AG09319 (cell line): ENCODE measurements at regions not wholly inside any gene's neighbourhood (a gene's known extent, or its start where the extent isn't known, plus 50 kb on each side); places are given as distances from the start of the nearest gene placed in this dataset.

ENCODE experiments used
- DNase-seq: peaks from one replicate; pipeline ENCODE4 v3.0.0-alpha.2; 2010; ENCODE audit warnings: low read depth; ENCODE audit errors: extremely low read depth
- CTCF ChIP-seq: IDR thresholded peaks from 2 replicates; pipeline ENCODE4 v1.5.1; 2011; ENCODE audit warnings: low read depth, mild to moderate bottlenecking, inconsistent platforms, low read length, moderate library complexity

DNA sequence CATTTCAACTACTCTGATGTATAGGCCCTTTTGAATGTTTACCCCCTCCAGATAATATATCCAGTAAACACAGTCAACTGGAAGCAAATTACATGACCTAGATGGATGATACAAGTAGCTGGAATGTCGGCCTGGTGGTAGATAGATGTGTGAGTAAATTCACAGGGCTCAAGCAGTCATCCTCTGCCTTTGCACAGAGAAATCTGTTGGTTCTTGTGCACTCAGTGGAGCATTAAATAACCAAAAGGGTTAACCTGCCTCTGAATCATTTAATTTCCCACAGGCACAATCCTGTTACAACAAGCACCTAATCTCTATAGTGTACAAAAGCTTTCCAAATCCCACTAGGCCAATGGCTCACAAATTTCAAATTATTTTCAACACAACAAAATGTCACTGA is 668.3 kb downstream of the DNAH5 start:
- no peak for DNase-seq
- no peak for TF ChIP-seq CTCF

DNA sequence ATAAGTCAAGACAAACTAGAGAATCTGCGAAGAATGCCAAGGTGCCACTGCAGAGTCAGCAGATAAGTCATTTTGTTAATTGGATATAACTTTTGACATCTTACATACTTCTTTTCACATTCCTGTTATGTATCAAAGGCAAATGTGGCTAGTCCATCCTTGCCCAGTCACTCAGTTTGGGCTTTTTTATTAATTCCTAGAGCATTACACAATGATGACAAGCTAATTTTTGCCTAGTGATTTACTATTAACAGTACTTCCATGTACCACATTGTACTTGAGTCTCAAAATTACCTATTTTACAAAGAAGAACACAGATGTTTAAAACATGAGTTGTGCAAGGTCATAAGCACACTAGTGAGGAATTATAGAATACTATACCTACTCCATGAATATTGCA is 680.8 kb downstream of the DNAH5 start:
- no peak for TF ChIP-seq CTCF
- DNase-seq, result no peak

GRCh38 chr5:13253111-13253510 is 691.4 kb downstream of the DNAH5 start:
- no peak for DNase-seq
- TF ChIP-seq CTCF, result no peak

DNA sequence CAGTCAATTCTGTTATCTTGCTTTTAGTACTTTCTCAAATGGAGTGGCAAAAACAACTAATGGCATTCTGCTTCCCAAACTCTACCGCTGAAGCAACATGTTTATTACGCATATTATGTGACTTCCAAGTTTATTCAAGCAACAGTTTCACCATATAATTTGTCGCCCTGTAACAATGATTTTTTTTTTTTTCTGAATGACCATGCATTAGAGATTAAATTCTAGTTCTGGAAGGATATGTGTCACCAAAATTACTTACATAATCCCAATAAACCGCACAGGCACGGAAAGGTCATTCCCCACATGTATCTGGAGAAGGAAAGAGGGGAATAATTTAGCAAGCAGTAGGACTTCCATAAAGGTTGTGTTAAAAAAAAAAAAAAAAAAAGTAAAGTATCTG is 691.8 kb downstream of the DNAH5 start:
- TF ChIP-seq CTCF, result no peak

DNA sequence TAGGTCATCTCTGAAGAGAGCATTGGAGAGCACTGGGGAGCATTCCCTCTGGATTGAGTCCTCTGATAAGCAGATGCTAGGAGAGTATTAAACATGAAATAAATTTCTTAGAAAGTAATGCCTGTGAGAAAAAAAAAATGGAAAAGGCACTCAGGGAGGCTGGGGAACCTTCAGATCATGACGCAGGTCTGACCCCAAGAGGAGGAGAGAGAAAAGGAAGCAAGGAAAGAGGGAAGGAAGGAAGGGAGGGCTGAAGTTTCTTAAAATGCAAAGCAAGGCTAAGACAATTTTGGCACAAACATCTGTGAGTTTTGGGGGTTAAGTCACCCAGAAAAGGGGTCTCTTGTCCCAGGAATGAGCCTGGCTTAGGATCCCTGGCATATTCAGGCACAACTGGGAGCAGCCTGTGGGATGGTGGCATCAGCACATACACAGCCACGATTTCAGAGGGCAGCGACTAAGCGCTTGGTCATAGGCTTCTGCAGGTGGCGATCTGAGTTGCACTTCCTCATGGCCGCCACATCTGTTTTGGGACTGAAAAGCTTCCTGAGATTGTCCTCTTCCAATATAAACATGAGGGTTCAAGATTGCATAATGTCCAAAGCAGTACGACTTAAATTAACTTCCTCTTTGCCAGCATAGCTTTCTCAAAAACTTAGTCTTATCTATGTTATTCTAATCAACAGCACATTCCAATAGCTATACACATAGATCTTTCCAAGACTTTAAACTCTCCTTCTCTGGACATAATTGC is 692.7 kb downstream of the DNAH5 start:
- no peak for TF ChIP-seq CTCF
- DNase-seq, result no peak

More for the DNA sequence above, 691.8 kb downstream of the DNAH5 start:
- no peak for DNase-seq

- peak; percentile 52 for TF ChIP-seq CTCF
- DNase-seq, result no peak
Measured at GRCh38 chr5:13250464-13251291, 693.8 kb downstream of the DNAH5 start.

DNA sequence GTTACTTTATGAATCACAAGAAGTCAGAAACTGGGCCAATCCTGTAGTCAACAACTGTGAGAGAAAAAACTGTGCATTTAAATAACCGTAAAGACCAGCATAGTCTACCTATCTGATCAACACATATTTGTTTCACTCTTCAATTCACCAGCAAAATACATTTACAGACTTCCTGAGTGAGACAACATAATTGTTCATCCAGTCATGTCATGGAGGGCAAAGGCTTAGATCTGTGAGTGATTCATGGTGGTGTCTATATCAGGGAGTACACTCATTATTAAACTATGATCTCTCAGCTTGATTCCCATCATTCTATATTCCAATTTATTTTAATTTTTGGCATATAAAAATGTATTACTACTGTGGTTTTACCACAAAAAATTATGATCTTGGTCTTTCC is 694.6 kb downstream of the DNAH5 start:
- no peak for DNase-seq

More for the DNA sequence above, 694.6 kb downstream of the DNAH5 start:
- no peak for TF ChIP-seq CTCF
